ENCODE measurements at regions not wholly inside any gene's neighbourhood (a gene's known extent, or its start where the extent isn't known, plus 50 kb on each side); places are given as distances from the start of the nearest gene placed in this dataset.

DNA sequence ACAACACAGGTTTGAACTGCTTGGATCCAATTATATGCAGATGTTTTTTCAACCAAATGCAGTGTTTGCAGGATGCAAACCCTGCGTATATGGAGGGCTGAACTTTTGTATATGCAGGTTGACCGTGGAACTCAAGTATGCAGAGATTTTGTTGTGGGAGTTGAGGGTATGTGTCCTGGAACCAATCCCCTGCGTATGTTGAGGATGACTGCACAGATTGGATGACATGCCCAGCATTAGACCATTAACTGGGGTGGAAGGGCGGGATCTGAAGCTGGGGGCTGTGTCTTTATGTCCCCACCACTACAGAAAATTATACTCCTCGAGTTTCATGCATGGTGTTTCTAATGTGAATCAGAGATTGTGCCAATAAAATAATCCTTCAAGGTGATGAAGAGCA is 162.2 kb upstream of the RMST start:
- TF ChIP-seq, protein P1, sequence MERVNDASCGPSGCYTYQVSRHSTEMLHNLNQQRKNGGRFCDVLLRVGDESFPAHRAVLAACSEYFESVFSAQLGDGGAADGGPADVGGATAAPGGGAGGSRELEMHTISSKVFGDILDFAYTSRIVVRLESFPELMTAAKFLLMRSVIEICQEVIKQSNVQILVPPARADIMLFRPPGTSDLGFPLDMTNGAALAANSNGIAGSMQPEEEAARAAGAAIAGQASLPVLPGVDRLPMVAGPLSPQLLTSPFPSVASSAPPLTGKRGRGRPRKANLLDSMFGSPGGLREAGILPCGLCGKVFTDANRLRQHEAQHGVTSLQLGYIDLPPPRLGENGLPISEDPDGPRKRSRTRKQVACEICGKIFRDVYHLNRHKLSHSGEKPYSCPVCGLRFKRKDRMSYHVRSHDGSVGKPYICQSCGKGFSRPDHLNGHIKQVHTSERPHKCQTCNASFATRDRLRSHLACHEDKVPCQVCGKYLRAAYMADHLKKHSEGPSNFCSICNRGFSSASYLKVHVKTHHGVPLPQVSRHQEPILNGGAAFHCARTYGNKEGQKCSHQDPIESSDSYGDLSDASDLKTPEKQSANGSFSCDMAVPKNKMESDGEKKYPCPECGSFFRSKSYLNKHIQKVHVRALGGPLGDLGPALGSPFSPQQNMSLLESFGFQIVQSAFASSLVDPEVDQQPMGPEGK (CRISPR knock-in tag; IDR thresholded peaks at IDR 0.05; ENCODE audit: borderline replicate concordance): no peak
- TF ChIP-seq ZFP3 (CRISPR knock-in tag; IDR thresholded peaks at IDR 0.05): no peak
- TF ChIP-seq ZNF70 (CRISPR knock-in tag; IDR thresholded peaks at IDR 0.05): no peak
- no peak for TF ChIP-seq GLIS3 (CRISPR knock-in tag; IDR thresholded peaks at IDR 0.05)
- no peak for TF ChIP-seq SNAI2 (CRISPR knock-in tag; IDR thresholded peaks at IDR 0.05)
- no peak for TF ChIP-seq ARNTL (CRISPR knock-in tag; IDR thresholded peaks at IDR 0.05; ENCODE audit: borderline replicate concordance, low read depth)
- no peak for TF ChIP-seq ZNF565 (CRISPR knock-in tag; conservative IDR thresholded peaks at IDR 0.05; ENCODE audit: low read depth)
- TF ChIP-seq, protein P2, sequence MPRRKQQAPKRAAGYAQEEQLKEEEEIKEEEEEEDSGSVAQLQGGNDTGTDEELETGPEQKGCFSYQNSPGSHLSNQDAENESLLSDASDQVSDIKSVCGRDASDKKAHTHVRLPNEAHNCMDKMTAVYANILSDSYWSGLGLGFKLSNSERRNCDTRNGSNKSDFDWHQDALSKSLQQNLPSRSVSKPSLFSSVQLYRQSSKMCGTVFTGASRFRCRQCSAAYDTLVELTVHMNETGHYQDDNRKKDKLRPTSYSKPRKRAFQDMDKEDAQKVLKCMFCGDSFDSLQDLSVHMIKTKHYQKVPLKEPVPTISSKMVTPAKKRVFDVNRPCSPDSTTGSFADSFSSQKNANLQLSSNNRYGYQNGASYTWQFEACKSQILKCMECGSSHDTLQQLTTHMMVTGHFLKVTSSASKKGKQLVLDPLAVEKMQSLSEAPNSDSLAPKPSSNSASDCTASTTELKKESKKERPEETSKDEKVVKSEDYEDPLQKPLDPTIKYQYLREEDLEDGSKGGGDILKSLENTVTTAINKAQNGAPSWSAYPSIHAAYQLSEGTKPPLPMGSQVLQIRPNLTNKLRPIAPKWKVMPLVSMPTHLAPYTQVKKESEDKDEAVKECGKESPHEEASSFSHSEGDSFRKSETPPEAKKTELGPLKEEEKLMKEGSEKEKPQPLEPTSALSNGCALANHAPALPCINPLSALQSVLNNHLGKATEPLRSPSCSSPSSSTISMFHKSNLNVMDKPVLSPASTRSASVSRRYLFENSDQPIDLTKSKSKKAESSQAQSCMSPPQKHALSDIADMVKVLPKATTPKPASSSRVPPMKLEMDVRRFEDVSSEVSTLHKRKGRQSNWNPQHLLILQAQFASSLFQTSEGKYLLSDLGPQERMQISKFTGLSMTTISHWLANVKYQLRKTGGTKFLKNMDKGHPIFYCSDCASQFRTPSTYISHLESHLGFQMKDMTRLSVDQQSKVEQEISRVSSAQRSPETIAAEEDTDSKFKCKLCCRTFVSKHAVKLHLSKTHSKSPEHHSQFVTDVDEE (CRISPR knock-in tag; IDR thresholded peaks at IDR 0.05): no peak
- no peak for TF ChIP-seq ZFP30 (CRISPR knock-in tag; IDR thresholded peaks at IDR 0.05)
- TF ChIP-seq RARB (CRISPR knock-in tag; IDR thresholded peaks at IDR 0.05): no peak
- TF ChIP-seq, protein P3, sequence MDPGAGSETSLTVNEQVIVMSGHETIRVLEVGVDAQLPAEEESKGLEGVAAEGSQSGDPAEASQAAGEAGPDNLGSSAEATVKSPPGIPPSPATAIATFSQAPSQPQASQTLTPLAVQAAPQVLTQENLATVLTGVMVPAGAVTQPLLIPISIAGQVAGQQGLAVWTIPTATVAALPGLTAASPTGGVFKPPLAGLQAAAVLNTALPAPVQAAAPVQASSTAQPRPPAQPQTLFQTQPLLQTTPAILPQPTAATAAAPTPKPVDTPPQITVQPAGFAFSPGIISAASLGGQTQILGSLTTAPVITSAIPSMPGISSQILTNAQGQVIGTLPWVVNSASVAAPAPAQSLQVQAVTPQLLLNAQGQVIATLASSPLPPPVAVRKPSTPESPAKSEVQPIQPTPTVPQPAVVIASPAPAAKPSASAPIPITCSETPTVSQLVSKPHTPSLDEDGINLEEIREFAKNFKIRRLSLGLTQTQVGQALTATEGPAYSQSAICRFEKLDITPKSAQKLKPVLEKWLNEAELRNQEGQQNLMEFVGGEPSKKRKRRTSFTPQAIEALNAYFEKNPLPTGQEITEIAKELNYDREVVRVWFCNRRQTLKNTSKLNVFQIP (CRISPR knock-in tag; IDR thresholded peaks at IDR 0.05; ENCODE audit: borderline replicate concordance, low read depth): no peak

All from SK-N-SH treated with all-trans-retinoic acid at 6 μM for 48 hours (cell line).